ENCODE measurements at regions not wholly inside any gene's neighbourhood (a gene's known extent, or its start where the extent isn't known, plus 50 kb on each side); places are given as distances from the start of the nearest gene placed in this dataset.

- no peak for TF ChIP-seq CTCF (IDR thresholded peaks at IDR 0.05; ENCODE audit: low read depth, low read length, missing input control)
- TF ChIP-seq, protein P1, sequence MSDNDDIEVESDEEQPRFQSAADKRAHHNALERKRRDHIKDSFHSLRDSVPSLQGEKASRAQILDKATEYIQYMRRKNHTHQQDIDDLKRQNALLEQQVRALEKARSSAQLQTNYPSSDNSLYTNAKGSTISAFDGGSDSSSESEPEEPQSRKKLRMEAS (IDR thresholded peaks at IDR 0.05): no peak
- TF ChIP-seq ATF3 (IDR thresholded peaks at IDR 0.05): no peak
- TF ChIP-seq, protein P2, sequence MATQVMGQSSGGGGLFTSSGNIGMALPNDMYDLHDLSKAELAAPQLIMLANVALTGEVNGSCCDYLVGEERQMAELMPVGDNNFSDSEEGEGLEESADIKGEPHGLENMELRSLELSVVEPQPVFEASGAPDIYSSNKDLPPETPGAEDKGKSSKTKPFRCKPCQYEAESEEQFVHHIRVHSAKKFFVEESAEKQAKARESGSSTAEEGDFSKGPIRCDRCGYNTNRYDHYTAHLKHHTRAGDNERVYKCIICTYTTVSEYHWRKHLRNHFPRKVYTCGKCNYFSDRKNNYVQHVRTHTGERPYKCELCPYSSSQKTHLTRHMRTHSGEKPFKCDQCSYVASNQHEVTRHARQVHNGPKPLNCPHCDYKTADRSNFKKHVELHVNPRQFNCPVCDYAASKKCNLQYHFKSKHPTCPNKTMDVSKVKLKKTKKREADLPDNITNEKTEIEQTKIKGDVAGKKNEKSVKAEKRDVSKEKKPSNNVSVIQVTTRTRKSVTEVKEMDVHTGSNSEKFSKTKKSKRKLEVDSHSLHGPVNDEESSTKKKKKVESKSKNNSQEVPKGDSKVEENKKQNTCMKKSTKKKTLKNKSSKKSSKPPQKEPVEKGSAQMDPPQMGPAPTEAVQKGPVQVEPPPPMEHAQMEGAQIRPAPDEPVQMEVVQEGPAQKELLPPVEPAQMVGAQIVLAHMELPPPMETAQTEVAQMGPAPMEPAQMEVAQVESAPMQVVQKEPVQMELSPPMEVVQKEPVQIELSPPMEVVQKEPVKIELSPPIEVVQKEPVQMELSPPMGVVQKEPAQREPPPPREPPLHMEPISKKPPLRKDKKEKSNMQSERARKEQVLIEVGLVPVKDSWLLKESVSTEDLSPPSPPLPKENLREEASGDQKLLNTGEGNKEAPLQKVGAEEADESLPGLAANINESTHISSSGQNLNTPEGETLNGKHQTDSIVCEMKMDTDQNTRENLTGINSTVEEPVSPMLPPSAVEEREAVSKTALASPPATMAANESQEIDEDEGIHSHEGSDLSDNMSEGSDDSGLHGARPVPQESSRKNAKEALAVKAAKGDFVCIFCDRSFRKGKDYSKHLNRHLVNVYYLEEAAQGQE (IDR thresholded peaks at IDR 0.05): no peak
- no peak for TF ChIP-seq YY1 (IDR thresholded peaks at IDR 0.05)
- no peak for TF ChIP-seq JUND (IDR thresholded peaks at IDR 0.05)
- no peak for TF ChIP-seq TAF1 (conservative IDR thresholded peaks at IDR 0.05)
Observed at GRCh38 chr11:106533046-106533445, 455.6 kb downstream of the AASDHPPT start.
